Loucy (cell line): ENCODE measurements at regions not wholly inside any gene's neighbourhood (a gene's known extent, or its start where the extent isn't known, plus 50 kb on each side); places are given as distances from the start of the nearest gene placed in this dataset.

Experiments
- H2AFZ ChIP-seq: fragments of 200-600 bp; sonication (generic); 2 replicates; pipeline ENCODE4 v1.6.0; 2016; ENCODE audit warnings: antibody characterized with exemption, mild to moderate bottlenecking, low read length, moderate library complexity
- H3F3A ChIP-seq: fragments of 200-600 bp; 2 replicates; pipeline ENCODE4 v1.6.0; 2016; ENCODE audit warnings: antibody characterized with exemption, low read depth, mild to moderate bottlenecking
- H3K27me3 ChIP-seq: fragments of 200-600 bp; sonication (generic); 2 replicates; pipeline ENCODE4 v1.6.1; 2014; ENCODE audit warnings: low read length, mild to moderate bottlenecking; ENCODE audit not compliant: insufficient read depth, poor library complexity, severe bottlenecking
- H3K36me3 ChIP-seq: fragments of 200-600 bp; sonication (generic); 2 replicates; pipeline ENCODE4 v1.6.1; 2016; ENCODE audit warnings: low read length; ENCODE audit not compliant: insufficient read depth
- H3K4me1 ChIP-seq: fragments of 200-600 bp; sonication (generic); 2 replicates; pipeline ENCODE4 v1.5.1; 2014; ENCODE audit warnings: low read length, mild to moderate bottlenecking; ENCODE audit not compliant: insufficient read depth, poor library complexity, severe bottlenecking
- H3K4me2 ChIP-seq: fragments of 200-600 bp; sonication (generic); 2 replicates; pipeline ENCODE4 v1.6.0; 2014; ENCODE audit warnings: antibody characterized with exemption, low read length, low read depth, mild to moderate bottlenecking; ENCODE audit not compliant: poor library complexity, severe bottlenecking
- H3K4me3 ChIP-seq: fragments of 200-600 bp; sonication (generic); 2 replicates; pipeline ENCODE4 v1.5.1; 2014; ENCODE audit warnings: low read length, mild to moderate bottlenecking, mixed read lengths; ENCODE audit not compliant: poor library complexity, severe bottlenecking
- H3K79me2 ChIP-seq: fragments of 200-600 bp; sonication (generic); 2 replicates; pipeline ENCODE4 v1.6.1; 2014; ENCODE audit warnings: low read length; ENCODE audit not compliant: insufficient read depth
- H3K9ac ChIP-seq: fragments of 200-600 bp; sonication (generic); 2 replicates; pipeline ENCODE4 v1.6.0; 2014; ENCODE audit warnings: mild to moderate bottlenecking, low read depth, low read length, moderate library complexity; ENCODE audit not compliant: poor library complexity, severe bottlenecking
- H3K9me2 ChIP-seq: fragments of 200-600 bp; sonication (generic); replicated peaks from 2 replicates; pipeline ENCODE4 v1.6.1; 2016; ENCODE audit warnings: low read depth, low read length, mixed read lengths
- H3K9me3 ChIP-seq: fragments of 200-600 bp; sonication (generic); 2 replicates; pipeline ENCODE4 v1.6.1; 2014; ENCODE audit warnings: mild to moderate bottlenecking, antibody characterized with exemption, low read length, low read depth; ENCODE audit not compliant: insufficient read depth
- H4K20me1 ChIP-seq: fragments of 200-600 bp; sonication (generic); 2 replicates; pipeline ENCODE4 v1.6.0; 2014; ENCODE audit warnings: antibody characterized with exemption, low read length, mild to moderate bottlenecking; ENCODE audit not compliant: insufficient read depth, poor library complexity, severe bottlenecking
- CTCF ChIP-seq: fragments of 200-600 bp; sonication (generic); conservative IDR thresholded peaks from 2 replicates; pipeline ENCODE4 v1.5.1; 2014; ENCODE audit warnings: mild to moderate bottlenecking, antibody characterized with exemption, low read length
- EZH2phosphoT487 ChIP-seq: fragments of 200-600 bp; IDR thresholded peaks from 2 replicates; pipeline ENCODE4 v1.6.1; 2018; ENCODE audit warnings: antibody characterized with exemption, mild to moderate bottlenecking, moderate library complexity, borderline replicate concordance

DNA sequence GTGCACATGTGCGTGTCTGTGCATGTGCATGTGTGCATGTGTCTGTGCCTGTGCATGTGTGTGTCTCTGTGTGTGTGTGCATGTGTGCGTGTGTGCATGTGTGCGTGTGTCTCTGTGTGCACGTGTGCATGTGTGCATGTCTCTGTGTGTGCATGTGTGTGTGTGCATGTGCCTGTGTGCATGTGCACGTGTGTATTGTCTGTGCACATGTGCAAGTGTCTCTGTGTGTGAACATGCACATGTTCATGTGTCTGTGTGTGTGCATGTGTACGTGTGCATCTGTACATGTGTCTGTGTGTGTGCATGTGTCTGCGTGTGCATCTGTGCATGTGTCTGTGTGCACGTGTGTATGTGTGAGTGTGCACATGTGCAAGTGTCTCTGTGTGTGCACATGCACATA, 277.3 kb downstream of the GALR1 start:
- Histone ChIP-seq H2AFZ (no peak overlapping the region), H3K9me2 (no peaks in the 10 kb centered on the region), H3K79me2 (no peaks in the 10 kb centered on the region), H3K4me2 (no peak overlapping the region), H3K36me3 (no peaks in the 10 kb centered on the region), H3K9ac (no peak overlapping the region), H3F3A (no peaks in the 10 kb centered on the region), H3K4me3 (no peak overlapping the region), H3K27me3 (no peaks in the 10 kb centered on the region), H4K20me1 (no peaks in the 10 kb centered on the region), H3K4me1 (no peaks in the 10 kb centered on the region), H3K9me3 (no peaks in the 10 kb centered on the region)
- TF ChIP-seq EZH2phosphoT487 = no peak
- no peak for TF ChIP-seq CTCF

DNA sequence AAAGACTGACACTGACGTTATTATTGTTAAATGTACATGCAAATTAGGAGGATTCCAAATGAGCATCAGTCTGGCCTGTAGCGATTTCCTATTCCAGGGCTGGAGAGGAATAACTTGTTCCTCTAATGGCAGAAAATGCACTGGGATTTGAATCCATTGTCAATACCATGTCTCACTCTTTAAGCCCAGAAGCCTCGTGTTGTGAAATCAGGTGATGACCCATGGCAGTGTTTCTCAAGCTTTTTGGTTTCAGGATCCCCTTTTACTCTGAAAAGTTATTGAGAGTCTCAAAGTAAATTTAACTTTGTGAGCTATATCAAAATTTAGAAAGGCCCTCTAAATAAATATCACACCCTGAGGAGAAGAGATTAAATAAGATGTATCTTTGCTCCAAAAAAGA, 279.2 kb downstream of the GALR1 start:
- Histone ChIP-seq H4K20me1 (no peaks in the 10 kb centered on the region), H3K9me2 (no peaks in the 10 kb centered on the region), H3K9me3 (no peaks in the 10 kb centered on the region), H3K4me2 (no peak overlapping the region), H3K36me3 (no peaks in the 10 kb centered on the region), H3K27me3 (no peaks in the 10 kb centered on the region), H3K79me2 (no peaks in the 10 kb centered on the region), H3F3A (no peaks in the 10 kb centered on the region), H3K4me3 (no peak overlapping the region), H3K9ac (no peak overlapping the region), H3K4me1 (no peaks in the 10 kb centered on the region), H2AFZ (no peak overlapping the region)
- TF ChIP-seq EZH2phosphoT487 (no peak), CTCF (no peak)

- no peaks in the 10 kb centered on the region for H3K9me3 ChIP-seq
- H3K9me2 ChIP-seq = no peaks in the 10 kb centered on the region
- H3F3A ChIP-seq = no peaks in the 10 kb centered on the region
- no peaks in the 10 kb centered on the region for H3K79me2 ChIP-seq
- H4K20me1 ChIP-seq = no peaks in the 10 kb centered on the region
- no peaks in the 10 kb centered on the region for H3K27me3 ChIP-seq
- TF ChIP-seq CTCF = no peak
- no peak overlapping the region for H3K4me3 ChIP-seq
- H3K36me3 ChIP-seq = no peaks in the 10 kb centered on the region
- H3K4me2 ChIP-seq = no peak overlapping the region
- no peak overlapping the region for H2AFZ ChIP-seq
- H3K4me1 ChIP-seq = no peaks in the 10 kb centered on the region
- H3K9ac ChIP-seq = no peak overlapping the region
These were observed 280.0 kb downstream of the GALR1 start for GRCh38 chr18:77529492-77530176.
